CD8-positive, alpha-beta memory T cell (primary cell): ENCODE measurements at regions not wholly inside any gene's neighbourhood (a gene's known extent, or its start where the extent isn't known, plus 50 kb on each side); places are given as distances from the start of the nearest gene placed in this dataset.

Source experiments
- CTCF ChIA-PET: fragments of 350-600 bp; sonication (Branson Sonifier 250); formaldehyde crosslinking; loops from one replicate; lab custom pipeline; 2021; ENCODE audit warnings: antibody characterized with exemption; lab: Charles Lee
- POLR2A ChIA-PET: fragments of 350-600 bp; sonication (Branson Sonifier 250); formaldehyde crosslinking; loops from one replicate; lab custom pipeline; 2021; ENCODE audit warnings: antibody characterized with exemption; lab: Charles Lee
- DNase-seq, 5 donors: peaks; one replicate each; pipeline versions ENCODE4 v3.0.0 to v3.0.0-alpha.2; 2020 to 2022; ENCODE audit warnings: mixed read lengths in 1 of 5
- H3K27ac ChIP-seq: one replicate; pipeline ENCODE4 v1.7.0; 2013; ENCODE audit warnings: low read depth, mild to moderate bottlenecking, low read length, moderate library complexity
- H3K27me3 ChIP-seq: 2 replicates; pipeline ENCODE4 v1.7.0; 2013; ENCODE audit warnings: low read length, mild to moderate bottlenecking; ENCODE audit not compliant: insufficient read depth, poor library complexity, severe bottlenecking
- H3K36me3 ChIP-seq: 2 replicates; pipeline ENCODE4 v1.7.0; 2013; ENCODE audit warnings: mild to moderate bottlenecking, low read length, moderate library complexity; ENCODE audit not compliant: insufficient read depth
- H3K4me1 ChIP-seq: 2 replicates; pipeline ENCODE4 v1.7.0; 2013; ENCODE audit warnings: mild to moderate bottlenecking, low read length, moderate library complexity; ENCODE audit not compliant: insufficient read depth
- H3K4me3 ChIP-seq: 2 replicates; pipeline ENCODE4 v1.7.0; 2013; ENCODE audit warnings: mild to moderate bottlenecking, low read length
- H3K9me3 ChIP-seq: 2 replicates; pipeline ENCODE4 v1.7.0; 2013; ENCODE audit warnings: mild to moderate bottlenecking, low read length
- H3K27ac Mint-ChIP-seq, 8 donors: one replicate each; pipeline ENCODE4 v1.8.0; 2020 to 2021; ENCODE audit warnings: mixed read lengths in 8 of 8, mild to moderate bottlenecking in 6 of 8, inconsistent platforms in 3 of 8, moderate library complexity in 3 of 8
- H3K27me3 Mint-ChIP-seq, 2 donors: one replicate each; pipeline ENCODE4 v1.8.0; 2020 to 2021; ENCODE audit warnings: mixed read lengths in 2 of 2, mild to moderate bottlenecking in 1 of 2, moderate library complexity in 1 of 2
- H3K36me3 Mint-ChIP-seq, 3 donors: one replicate each; pipeline ENCODE4 v1.8.0; 2020 to 2021; ENCODE audit warnings: mixed read lengths in 3 of 3, inconsistent platforms in 1 of 3, mild to moderate bottlenecking in 1 of 3
- H3K4me1 Mint-ChIP-seq, 3 donors: one replicate each; pipeline ENCODE4 v1.8.0; 2020 to 2021; ENCODE audit warnings: mixed read lengths in 3 of 3, inconsistent platforms in 1 of 3, mild to moderate bottlenecking in 1 of 3
- H3K4me3 Mint-ChIP-seq, 7 donors: one replicate each; pipeline ENCODE4 v1.8.0; 2020 to 2021; ENCODE audit warnings: mixed read lengths in 7 of 7, mild to moderate bottlenecking in 6 of 7, moderate library complexity in 4 of 7, inconsistent platforms in 2 of 7
- H3K9me3 Mint-ChIP-seq, 5 donors: one replicate each; pipeline ENCODE4 v1.8.0; 2020 to 2022; ENCODE audit warnings: mixed read lengths in 5 of 5, mild to moderate bottlenecking in 3 of 5, moderate library complexity in 2 of 5, inconsistent platforms in 1 of 5

GRCh38 chr5:142385194-142385593 is 60.4 kb upstream of the SPRY4 start:
- Histone ChIP-seq H3K36me3 (no peaks in the 10 kb centered on the region), H3K9me3 (no peaks in the 10 kb centered on the region), H3K27me3 (no peaks in the 10 kb centered on the region), H3K4me3 (no peak overlapping the region), H3K4me1 (peaks cover 8% of the 10 kb centered on the region), H3K27ac (no peak overlapping the region)
- CTCF ChIA-PET = no interaction called here
- Mint-ChIP-seq H3K9me3 (no peaks in the 10 kb centered on the region), H3K4me1 (peaks cover 3 to 5% (median 3%) of the 10 kb centered on the region in 3 donors), H3K27me3 (peaks cover 1 to 7% of the 10 kb centered on the region in 2 donors), H3K4me3 (no peak overlapping the region), H3K27ac (no peak overlapping the region), H3K36me3 (no peaks in the 10 kb centered on the region)
- DNase-seq = no peak
- POLR2A ChIA-PET = no interaction called here

- Histone ChIP-seq H3K27me3 (no peaks in the 10 kb centered on the region), H3K4me3 (no peak overlapping the region), H3K36me3 (no peaks in the 10 kb centered on the region), H3K9me3 (no peaks in the 10 kb centered on the region), H3K4me1 (no peaks in the 10 kb centered on the region), H3K27ac (no peak overlapping the region)
- Mint-ChIP-seq H3K4me1 (peaks cover 0 to 8% (median 7%) of the 10 kb centered on the region in 3 donors), H3K36me3 (no peaks in the 10 kb centered on the region), H3K27me3 (peaks cover 0 to 7% of the 10 kb centered on the region in 2 donors), H3K9me3 (no peaks in the 10 kb centered on the region), H3K4me3 (no peak overlapping the region), H3K27ac (peak overlapping the region in 1 of 8 donors; percentile 26)
- CTCF ChIA-PET = no interaction called here
- no peak for DNase-seq
- POLR2A ChIA-PET = no interaction called here
Observed at GRCh38 chr5:142384014-142384413, 59.2 kb upstream of the SPRY4 start.

GRCh38 chr5:142382186-142382585 is 57.4 kb upstream of the SPRY4 start:
- Mint-ChIP-seq H3K36me3 (no peaks in the 10 kb centered on the region), H3K4me3 (no peak overlapping the region), H3K27me3 (no peaks in the 10 kb centered on the region), H3K4me1 (peaks cover 0 to 12% (median 11%) of the 10 kb centered on the region in 3 donors), H3K27ac (no peak overlapping the region), H3K9me3 (no peaks in the 10 kb centered on the region)
- no peak overlapping the region for H3K27ac ChIP-seq
- CTCF ChIA-PET = no interaction called here
- H3K36me3 ChIP-seq = no peaks in the 10 kb centered on the region
- no peaks in the 10 kb centered on the region for H3K4me1 ChIP-seq
- H3K4me3 ChIP-seq = no peak overlapping the region
- DNase-seq = no peak
- no peaks in the 10 kb centered on the region for H3K27me3 ChIP-seq
- H3K9me3 ChIP-seq = no peaks in the 10 kb centered on the region
- POLR2A ChIA-PET = no interaction called here

- CTCF ChIA-PET = no interaction called here
- Histone ChIP-seq H3K27me3 (no peaks in the 10 kb centered on the region), H3K4me1 (no peaks in the 10 kb centered on the region), H3K27ac (no peak overlapping the region), H3K36me3 (no peaks in the 10 kb centered on the region), H3K4me3 (no peak overlapping the region), H3K9me3 (no peaks in the 10 kb centered on the region)
- DNase-seq = no peak
- no peaks in the 10 kb centered on the region for H3K27me3 Mint-ChIP-seq
- H3K4me3 Mint-ChIP-seq = no peak overlapping the region
- H3K4me1 Mint-ChIP-seq = peaks cover 0 to 10% (median 9%) of the 10 kb centered on the region in 3 donors
- H3K27ac Mint-ChIP-seq = peak overlapping the region in 3 of 8 donors; percentile 7 to 66 (median 15)
- H3K36me3 Mint-ChIP-seq = no peaks in the 10 kb centered on the region
- no peaks in the 10 kb centered on the region for H3K9me3 Mint-ChIP-seq
- POLR2A ChIA-PET = no interaction called here
Observed at GRCh38 chr5:142378737-142379634, 54.2 kb upstream of the SPRY4 start.

GRCh38 chr5:142375944-142376411 is 51.2 kb upstream of the SPRY4 start:
- H3K27me3 ChIP-seq = no peaks in the 10 kb centered on the region
- no peak overlapping the region for H3K4me3 Mint-ChIP-seq
- CTCF ChIA-PET = no interaction called here
- no peaks in the 10 kb centered on the region for H3K4me1 ChIP-seq
- no peaks in the 10 kb centered on the region for H3K9me3 ChIP-seq
- no peak overlapping the region for H3K27ac ChIP-seq
- H3K27me3 Mint-ChIP-seq = no peaks in the 10 kb centered on the region
- DNase-seq = no peak
- H3K36me3 ChIP-seq = no peaks in the 10 kb centered on the region
- POLR2A ChIA-PET = no interaction called here
- peaks cover 0 to 10% (median 9%) of the 10 kb centered on the region in 3 donors for H3K4me1 Mint-ChIP-seq
- no peak overlapping the region for H3K27ac Mint-ChIP-seq
- no peaks in the 10 kb centered on the region for H3K36me3 Mint-ChIP-seq
- no peak overlapping the region for H3K4me3 ChIP-seq
- H3K9me3 Mint-ChIP-seq = no peaks in the 10 kb centered on the region
